Spinal cord (tissue), 9 donors: ENCODE measurements at regions not wholly inside any gene's neighbourhood (a gene's known extent, or its start where the extent isn't known, plus 50 kb on each side); places are given as distances from the start of the nearest gene placed in this dataset.
A peak's percentile ranks its signal among the peaks of the same experiment; 100 is the strongest.

Source experiments
- DNase-seq, 6 donors: peaks; one replicate each; pipeline versions ENCODE4 v3.0.0 to v3.0.0-alpha.2; 2013 to 2015; ENCODE audit warnings: low spot score in 6 of 6, low read depth in 4 of 6
- H3K27ac ChIP-seq: one replicate; pipeline ENCODE4 v1.5.1; 2013; ENCODE audit warnings: low read depth, low read length, control low read depth
- H3K27me3 ChIP-seq: one replicate; pipeline ENCODE4 v1.6.1; 2013; ENCODE audit warnings: low read length; ENCODE audit not compliant: control insufficient read depth, insufficient read depth
- H3K36me3 ChIP-seq: one replicate; pipeline ENCODE4 v1.6.1; 2013; ENCODE audit warnings: low read length; ENCODE audit not compliant: control insufficient read depth, insufficient read depth
- H3K4me1 ChIP-seq: one replicate; pipeline ENCODE4 v1.6.1; 2013; ENCODE audit warnings: low read length; ENCODE audit not compliant: control insufficient read depth, insufficient read depth
- H3K4me3 ChIP-seq: one replicate; pipeline ENCODE4 v1.5.1; 2013; ENCODE audit warnings: low read depth, low read length, control low read depth
- H3K9me3 ChIP-seq: one replicate; pipeline ENCODE4 v1.6.1; 2013; ENCODE audit warnings: low read length; ENCODE audit not compliant: control insufficient read depth, insufficient read depth
- WGBS: methylation state at CpG from one replicate; pipeline ENCODE4 v1.1.5; 2013; ENCODE audit warnings: missing lambda C conversion rate; ENCODE audit not compliant: insufficient coverage; 5-methylcytosine and 5-hydroxymethylcytosine counted together
- donor health status: healthy.

DNA sequence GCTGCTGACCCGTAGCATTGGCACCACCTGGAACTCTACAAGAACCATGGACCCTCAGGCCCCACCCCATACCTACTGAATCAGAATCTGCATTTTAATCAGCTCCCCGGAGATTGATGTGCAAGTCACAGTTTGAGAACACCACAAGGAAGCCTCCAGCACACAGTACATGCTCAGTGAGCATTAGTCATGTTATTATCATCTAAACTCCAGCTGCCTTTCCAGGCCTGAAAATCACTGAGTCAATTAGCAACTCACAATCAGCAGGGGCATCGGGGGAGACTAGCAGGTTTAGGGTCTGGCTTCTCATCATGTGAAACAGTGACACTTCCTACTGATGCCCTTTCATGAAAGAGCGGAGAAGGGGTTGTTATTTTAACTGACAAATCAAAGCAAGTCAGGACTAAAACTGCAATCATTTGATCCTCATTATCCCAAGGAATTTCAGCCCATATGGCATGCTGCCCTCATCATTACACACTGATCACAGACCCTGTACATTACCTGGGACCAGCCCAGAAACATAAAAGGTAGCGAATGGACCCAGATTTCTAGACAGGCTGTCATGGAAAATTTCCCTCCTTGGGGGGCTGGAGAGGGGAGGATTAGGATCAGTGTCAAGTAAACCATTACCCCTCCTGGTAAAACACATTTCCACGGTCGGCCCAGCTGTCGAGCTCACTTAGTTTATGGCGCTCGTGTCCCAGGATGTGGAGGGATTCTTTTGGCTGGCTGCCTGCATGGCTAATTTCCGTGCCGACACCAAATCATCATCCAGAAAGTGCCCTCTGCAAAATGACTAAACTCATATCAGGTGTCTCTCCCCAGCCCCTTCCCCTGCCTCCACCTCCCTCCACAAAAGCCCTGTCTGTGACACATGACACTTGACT, 122.8 kb downstream of the PRLHR start:
- H3K4me3 ChIP-seq: no peak overlapping the region
- no peak overlapping the region for H3K27ac ChIP-seq
- peak in 2 of 6 donors; percentile 28 to 72 for DNase-seq
- no peaks in the 10 kb centered on the region for H3K36me3 ChIP-seq
- H3K27me3 ChIP-seq: peaks cover 24% of the 10 kb centered on the region
- peaks cover 6% of the 10 kb centered on the region for H3K4me1 ChIP-seq
- peaks cover 2% of the 10 kb centered on the region for H3K9me3 ChIP-seq
- 66% methylated on average over 4 of the region's 12 CpGs for WGBS

DNA sequence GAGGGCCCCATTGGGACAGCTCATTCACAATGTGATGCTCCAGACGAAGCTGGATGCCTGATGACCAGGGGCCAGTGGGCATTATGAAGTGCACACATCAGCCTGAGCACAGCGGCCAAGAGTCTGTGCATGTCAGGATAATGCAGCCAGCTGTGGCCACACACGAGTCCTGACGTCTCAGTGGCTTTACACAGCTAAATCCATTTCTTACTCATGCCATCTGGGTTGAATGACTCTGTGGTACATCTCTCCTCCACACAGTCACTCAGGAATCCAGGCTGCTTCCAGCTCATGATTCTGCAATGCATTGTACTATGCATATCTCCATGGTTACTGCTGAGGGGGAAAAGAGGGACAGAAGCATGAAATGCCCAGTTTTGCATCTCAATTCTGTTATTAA, 123.6 kb downstream of the PRLHR start:
- 80% methylated on average over 4 of the region's 4 CpGs for WGBS
- no peak for DNase-seq
- peaks cover 6% of the 10 kb centered on the region for H3K4me1 ChIP-seq
- peaks cover 2% of the 10 kb centered on the region for H3K9me3 ChIP-seq
- H3K27ac ChIP-seq: no peak overlapping the region
- H3K4me3 ChIP-seq: no peak overlapping the region
- H3K36me3 ChIP-seq: no peaks in the 10 kb centered on the region
- H3K27me3 ChIP-seq: peaks cover 26% of the 10 kb centered on the region

GRCh38 chr10:118470470-118470869, 125.0 kb downstream of the PRLHR start:
- Histone ChIP-seq H3K4me3 (no peak overlapping the region), H3K27ac (no peak overlapping the region), H3K27me3 (peaks cover 26% of the 10 kb centered on the region), H3K36me3 (no peaks in the 10 kb centered on the region), H3K4me1 (peaks cover 6% of the 10 kb centered on the region), H3K9me3 (no peaks in the 10 kb centered on the region)
- no peak for DNase-seq
- WGBS: no CpG with 5 or more reads among the region's 1 CpG

DNA sequence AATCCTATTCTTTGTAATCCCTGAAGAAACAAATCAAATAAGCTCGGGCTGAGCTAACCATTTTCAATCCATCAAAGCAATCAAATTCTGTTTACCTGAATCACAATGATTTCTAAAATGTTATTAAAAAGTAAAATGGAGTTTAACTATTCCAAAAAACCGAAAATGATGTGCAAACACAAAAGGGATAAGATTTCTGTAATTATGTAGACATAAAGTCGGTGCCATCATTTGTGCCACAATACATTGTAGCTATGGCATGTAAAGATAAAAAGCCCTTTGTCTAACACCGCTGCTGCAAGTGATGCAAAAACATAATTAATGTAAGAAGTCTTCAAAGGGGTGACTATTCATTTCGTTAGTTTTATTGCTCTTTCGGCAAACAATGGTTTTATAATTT, 125.1 kb upstream of the FAM204A start:
- WGBS: 40% methylated on average over 2 of the region's 6 CpGs

DNA sequence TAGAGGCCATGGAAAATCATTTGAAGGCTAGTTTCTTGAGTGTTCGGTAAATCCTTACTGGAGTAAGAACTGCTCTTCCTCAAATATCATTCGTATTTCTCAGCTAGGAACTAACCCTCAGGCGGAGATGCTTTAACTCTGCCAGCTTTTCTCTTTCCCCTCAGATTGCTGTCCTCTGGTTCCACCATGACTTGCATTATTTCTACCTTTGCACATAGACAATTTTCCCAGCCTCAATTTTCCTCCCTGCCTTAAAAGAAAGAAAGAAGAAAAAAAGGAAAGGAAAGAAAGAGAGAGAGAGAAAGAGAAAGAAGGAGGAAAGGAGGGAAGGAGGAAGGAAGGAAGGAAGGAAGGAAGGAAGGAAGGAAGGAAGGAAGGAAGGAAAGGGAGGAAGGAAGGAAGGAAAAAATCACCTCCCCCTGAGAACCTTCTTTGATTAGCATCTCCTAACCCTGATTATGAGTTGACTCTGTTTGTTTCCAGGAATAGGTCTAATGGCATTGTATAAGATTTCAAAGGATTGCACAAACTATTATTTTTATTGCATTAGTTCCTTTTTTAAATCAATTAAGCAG, 123.3 kb upstream of the FAM204A start:
- Histone ChIP-seq H3K27me3 (peaks cover 10% of the 10 kb centered on the region), H3K36me3 (no peaks in the 10 kb centered on the region), H3K4me1 (no peaks in the 10 kb centered on the region), H3K4me3 (no peak overlapping the region), H3K27ac (no peak overlapping the region), H3K9me3 (no peaks in the 10 kb centered on the region)
- no CpG with 5 or more reads among the region's 3 CpGs for WGBS
- no peak for DNase-seq

More for the DNA sequence above, 125.1 kb upstream of the FAM204A start:
- no peaks in the 10 kb centered on the region for H3K9me3 ChIP-seq
- H3K27ac ChIP-seq: no peak overlapping the region
- no peak for DNase-seq
- no peaks in the 10 kb centered on the region for H3K4me1 ChIP-seq
- H3K27me3 ChIP-seq: peaks cover 13% of the 10 kb centered on the region
- no peak overlapping the region for H3K4me3 ChIP-seq
- no peaks in the 10 kb centered on the region for H3K36me3 ChIP-seq

DNA sequence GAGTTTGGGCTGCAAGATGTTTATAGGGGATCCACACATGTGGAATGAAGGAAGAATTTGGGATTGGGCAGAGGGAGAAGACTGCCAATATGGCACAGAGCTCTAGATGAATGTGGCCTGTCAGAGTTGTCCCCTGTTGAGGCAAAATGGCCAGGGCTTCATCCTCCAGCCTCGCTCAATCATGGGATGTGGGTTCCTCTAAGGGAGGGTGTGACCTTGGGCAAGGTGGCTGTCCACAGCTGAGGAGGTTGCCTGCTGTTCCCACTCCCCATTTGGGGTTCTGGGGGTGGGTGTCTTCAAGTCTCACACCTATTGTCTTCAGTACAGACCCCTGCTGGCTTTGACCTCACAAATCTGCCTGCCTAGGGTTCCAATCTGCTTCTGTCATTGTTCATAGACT, 121.6 kb upstream of the FAM204A start:
- no peak for DNase-seq
- 89% methylated on average over 1 of the region's 1 CpG for WGBS

DNA sequence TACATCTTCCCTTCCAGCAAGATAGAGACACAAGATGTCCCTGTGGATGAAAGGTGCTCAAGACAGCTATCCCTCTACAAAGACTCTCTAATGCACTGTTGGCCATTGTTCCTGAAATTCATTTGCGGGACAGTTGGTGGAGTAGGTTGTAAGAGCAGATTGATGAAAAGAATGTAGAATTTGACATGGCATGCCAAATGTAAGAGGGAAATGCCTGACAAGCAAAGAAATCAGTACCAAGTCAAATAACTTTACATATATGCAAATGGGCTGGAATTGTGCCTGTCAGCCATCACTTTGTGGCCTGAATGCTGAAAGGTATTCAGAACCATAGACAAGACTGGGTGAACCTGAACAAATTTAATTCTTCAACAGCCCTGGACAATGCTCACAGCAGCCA, 120.3 kb upstream of the FAM204A start:
- Histone ChIP-seq H3K27ac (no peak overlapping the region), H3K4me3 (no peak overlapping the region), H3K4me1 (no peaks in the 10 kb centered on the region), H3K9me3 (no peaks in the 10 kb centered on the region), H3K27me3 (peaks cover 4% of the 10 kb centered on the region), H3K36me3 (no peaks in the 10 kb centered on the region)
- WGBS: no CpG with 5 or more reads among the region's 1 CpG
- peak in 1 of 6 donors; percentile 51 for DNase-seq

More for the DNA sequence above, 121.6 kb upstream of the FAM204A start:
- Histone ChIP-seq H3K36me3 (no peaks in the 10 kb centered on the region), H3K27ac (no peak overlapping the region), H3K4me3 (no peak overlapping the region), H3K9me3 (no peaks in the 10 kb centered on the region), H3K27me3 (peaks cover 9% of the 10 kb centered on the region), H3K4me1 (no peaks in the 10 kb centered on the region)

DNA sequence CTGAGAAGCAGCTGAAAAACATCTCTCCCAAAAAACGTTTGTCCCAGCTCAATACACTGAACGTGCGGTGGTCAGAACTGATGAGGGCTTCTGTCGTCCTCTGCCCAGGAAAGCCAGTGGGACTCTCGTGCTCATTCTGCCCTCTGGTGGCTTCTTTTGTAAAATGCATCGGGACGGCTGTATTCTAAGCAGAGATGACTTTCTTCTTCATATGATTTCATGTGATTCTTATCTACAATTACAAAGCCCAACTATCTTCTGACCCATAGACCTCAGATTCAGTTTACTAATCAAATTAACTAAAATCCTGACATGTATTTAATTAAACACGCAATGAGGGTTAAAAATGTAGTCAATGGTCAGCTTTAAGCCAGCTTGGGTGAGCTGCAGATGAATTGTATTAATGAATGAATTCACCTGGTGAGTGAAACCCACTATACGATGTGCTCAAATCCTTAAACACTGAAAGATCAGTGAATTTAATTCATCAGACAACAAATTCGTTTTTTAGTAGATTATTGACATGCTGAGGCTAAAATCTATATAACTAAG, 117.6 kb upstream of the FAM204A start:
- H3K36me3 ChIP-seq: no peaks in the 10 kb centered on the region
- no peaks in the 10 kb centered on the region for H3K4me1 ChIP-seq
- H3K27ac ChIP-seq: no peak overlapping the region
- peak; percentile 53 to 95 (median 76) for DNase-seq
- WGBS: 0% methylated on average over 7 of the region's 10 CpGs
- peaks cover 2% of the 10 kb centered on the region for H3K27me3 ChIP-seq
- H3K9me3 ChIP-seq: no peaks in the 10 kb centered on the region
- H3K4me3 ChIP-seq: no peak overlapping the region

DNA sequence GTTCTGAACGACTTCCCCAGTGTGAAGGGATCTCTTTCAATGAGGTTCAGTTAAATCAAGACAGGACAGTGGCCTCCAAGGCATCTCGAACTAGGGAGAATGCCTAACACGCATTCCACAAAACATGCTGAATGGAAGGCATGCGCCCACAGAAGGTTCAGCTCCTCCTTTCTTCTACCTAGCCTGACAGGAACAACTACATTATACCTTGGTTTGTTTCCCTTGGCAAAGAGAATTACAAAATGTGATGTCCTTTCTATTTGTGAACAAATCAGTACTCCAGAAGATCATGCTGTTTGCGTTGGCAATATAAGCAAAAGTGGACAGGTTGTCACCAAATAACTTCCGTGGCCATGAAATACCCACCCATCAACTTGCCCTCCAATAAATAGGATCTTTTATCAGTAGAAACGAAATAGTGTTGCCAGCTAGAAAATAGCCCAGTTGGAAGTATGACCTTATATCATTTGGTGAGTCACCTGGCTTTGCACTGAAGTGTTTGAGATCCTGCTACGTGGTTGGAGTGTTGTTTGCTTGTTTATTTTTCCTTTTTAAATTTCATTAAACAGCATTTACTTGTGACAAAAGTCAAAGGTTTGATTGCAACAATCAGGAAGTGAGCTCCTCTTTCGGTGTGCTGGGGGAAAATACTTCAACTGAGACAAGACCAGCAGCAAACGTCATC, 117.0 kb upstream of the FAM204A start:
- Histone ChIP-seq H3K27ac (no peak overlapping the region), H3K4me1 (no peaks in the 10 kb centered on the region), H3K27me3 (peaks cover 2% of the 10 kb centered on the region), H3K9me3 (no peaks in the 10 kb centered on the region), H3K4me3 (no peak overlapping the region), H3K36me3 (no peaks in the 10 kb centered on the region)
- 75% methylated on average over 5 of the region's 10 CpGs for WGBS
- no peak for DNase-seq
